SK-N-SH (cell line): ENCODE measurements at regions not wholly inside any gene's neighbourhood (a gene's known extent, or its start where the extent isn't known, plus 50 kb on each side); places are given as distances from the start of the nearest gene placed in this dataset.
"Not testable (repeated sequence)": the region's sequence is repeated elsewhere in the genome, so short reads cannot be mapped to it uniquely, and the experiment has no call there.

ENCODE experiments used
- CTCF ChIA-PET: fragments of 300-600, 350-600 bp; formaldehyde crosslinking; extraction: SDS; loops from one replicate; lab custom pipeline; 2021; lab: Yijun Ruan, JAX
- POLR2A ChIA-PET: fragments of 350-600 bp; sonication (Branson Sonifier 250); formaldehyde crosslinking; extraction: SDS; loops from one replicate; lab custom pipeline; 2020; ENCODE audit warnings: antibody characterized with exemption, inconsistent platforms; lab: Yijun Ruan, JAX
- DNase-seq: peaks from one replicate; pipeline ENCODE4 v3.0.0; 2012
- H2AFZ ChIP-seq: fragments of 200-600 bp; sonication (generic); 2 replicates; pipeline ENCODE4 v1.8.1; 2016; ENCODE audit warnings: antibody characterized with exemption, mild to moderate bottlenecking, low read depth
- H3F3A ChIP-seq: fragments of 200-600 bp; sonication (generic); replicated peaks from 2 replicates; pipeline ENCODE3; 2016; ENCODE audit warnings: antibody characterized with exemption, mild to moderate bottlenecking; ENCODE audit not compliant: insufficient read depth
- H3K27ac ChIP-seq, 2 experiments: fragments of 200-500 bp in 1 of 2; fragments of 200-600 bp in 1 of 2; sonication (Bioruptor generic) in 1 of 2; sonication (generic), shearing (Covaris generic) in 1 of 2; 2 replicates each; pipeline versions ENCODE4 v1.5.1 to v1.6.1; 2014 to 2016; ENCODE audit warnings: low read depth in 2 of 2, inconsistent platforms in 1 of 2, low read length in 1 of 2, mild to moderate bottlenecking in 1 of 2, mixed read lengths in 1 of 2
- H3K27me3 ChIP-seq: fragments of 200-600 bp; sonication (generic), shearing (Covaris generic); 2 replicates; pipeline ENCODE4 v1.6.1; 2016; ENCODE audit warnings: mixed run types; ENCODE audit not compliant: insufficient read depth
- H3K36me3 ChIP-seq, 2 experiments: fragments of 200-500 bp in 1 of 2; fragments of 200-600 bp in 1 of 2; sonication (Bioruptor generic) in 1 of 2; sonication (generic) in 1 of 2; replicated peaks in 1 of 2; 2 replicates each; pipeline versions ENCODE3 to v1.5.1; 2014 to 2016; ENCODE audit warnings: low read length in 1 of 2, mild to moderate bottlenecking in 1 of 2; ENCODE audit not compliant: insufficient read depth in 2 of 2, control insufficient read depth in 1 of 2
- H3K4me1 ChIP-seq, 2 experiments: fragments of 200-500 bp in 1 of 2; fragments of 200-600 bp in 1 of 2; sonication (Bioruptor generic) in 1 of 2; sonication (generic), shearing (Covaris generic) in 1 of 2; 2 replicates each; pipeline versions ENCODE4 v1.5.1 to v1.6.1; 2014 to 2016; ENCODE audit warnings: low read depth in 1 of 2, low read length in 1 of 2, mixed run types in 1 of 2; ENCODE audit not compliant: insufficient read depth in 2 of 2, control insufficient read depth in 1 of 2
- H3K4me2 ChIP-seq: fragments of 200-600 bp; sonication (generic), shearing (Covaris generic); 2 replicates; pipeline ENCODE4 v1.6.1; 2017; ENCODE audit warnings: mixed run types
- H3K4me3 ChIP-seq, 2 experiments: fragments of 200-500 bp in 1 of 2; fragments of 200-600 bp in 1 of 2; sonication (Bioruptor generic) in 1 of 2; sonication (generic), shearing (Covaris generic) in 1 of 2; 2 replicates each; pipeline versions ENCODE4 v1.5.1 to v1.8.1; 2014 to 2016; ENCODE audit warnings: low read depth in 2 of 2, inconsistent platforms in 1 of 2, low read length in 1 of 2, mild to moderate bottlenecking in 1 of 2, mixed read lengths in 1 of 2, moderate library complexity in 1 of 2
- H3K79me2 ChIP-seq: fragments of 200-600 bp; sonication (generic); 2 replicates; pipeline ENCODE4 v1.8.1; 2017; ENCODE audit warnings: mild to moderate bottlenecking; ENCODE audit not compliant: insufficient read depth
- H3K9ac ChIP-seq: fragments of 200-600 bp; sonication (generic); 2 replicates; pipeline ENCODE4 v1.6.1; 2017; ENCODE audit warnings: mixed run types
- H3K9me2 ChIP-seq: fragments of 200-600 bp; sonication (generic); 2 replicates; pipeline ENCODE4 v1.6.1; 2017; ENCODE audit warnings: mixed run types
- H3K9me3 ChIP-seq: fragments of 200-600 bp; sonication (generic); 2 replicates; pipeline ENCODE4 v1.6.1; 2017; ENCODE audit warnings: mixed run types, mild to moderate bottlenecking, moderate library complexity
- H4K20me1 ChIP-seq: fragments of 200-600 bp; sonication (generic); 2 replicates; pipeline ENCODE4 v1.6.1; 2017; ENCODE audit warnings: mild to moderate bottlenecking, mixed run types; ENCODE audit not compliant: insufficient read depth
- CHD2 ChIP-seq: fragments of 150-350 bp; IDR thresholded peaks from 2 replicates; pipeline ENCODE4 v1.6.1; 2018; ENCODE audit warnings: low read length; ENCODE audit not compliant: partially characterized antibody
- ELF1 ChIP-seq: IDR thresholded peaks from 2 replicates; pipeline ENCODE4 v1.4.0; 2012
- EP300 ChIP-seq, 2 experiments: IDR thresholded peaks; 2 replicates each; pipeline versions ENCODE4 v1.4.0 to v1.6.1; 2012; ENCODE audit warnings: borderline replicate concordance in 1 of 2, low read depth in 1 of 2, low read length in 1 of 2
- FOSL2 ChIP-seq: IDR thresholded peaks from 2 replicates; pipeline ENCODE4 v1.4.0; 2012; ENCODE audit warnings: low read depth, mild to moderate bottlenecking, moderate library complexity, borderline replicate concordance
- FOXJ3 ChIP-seq: sonication (generic); formaldehyde crosslinking; IDR thresholded peaks from 2 replicates; pipeline ENCODE4 v1.5.1; 2020; ENCODE audit warnings: mild to moderate bottlenecking, missing genetic modification reagents
- JUND ChIP-seq: IDR thresholded peaks from 2 replicates; pipeline ENCODE4 v1.4.0; 2012
- NFIC ChIP-seq: IDR thresholded peaks from 2 replicates; pipeline ENCODE4 v1.4.0; 2012; ENCODE audit warnings: borderline replicate concordance
- NRF1 ChIP-seq: IDR thresholded peaks from 2 replicates; pipeline ENCODE4 v1.6.1; 2012; ENCODE audit warnings: low read depth, mild to moderate bottlenecking, low read length
- POLR2AphosphoS5 ChIP-seq: IDR thresholded peaks from 2 replicates; pipeline ENCODE4 v1.6.1; 2012; ENCODE audit warnings: low read depth, low read length
- RCOR1 ChIP-seq: fragments of 150-350 bp; IDR thresholded peaks from 2 replicates; pipeline ENCODE4 v1.6.1; 2017; ENCODE audit warnings: antibody characterized with exemption, low read length
- RXRA ChIP-seq: IDR thresholded peaks from 2 replicates; pipeline ENCODE4 v1.4.0; 2012; ENCODE audit warnings: low read depth, mild to moderate bottlenecking, borderline replicate concordance
- SIN3A ChIP-seq: IDR thresholded peaks from 2 replicates; pipeline ENCODE4 v1.6.1; 2012; ENCODE audit warnings: low read depth, mild to moderate bottlenecking, low read length, moderate library complexity, borderline replicate concordance
- TCF12 ChIP-seq: IDR thresholded peaks from 2 replicates; pipeline ENCODE4 v1.4.0; 2012
- TEAD4 ChIP-seq: IDR thresholded peaks from 2 replicates; pipeline ENCODE4 v1.4.0; 2012; ENCODE audit warnings: mild to moderate bottlenecking, borderline replicate concordance; ENCODE audit not compliant: insufficient read depth
- YY1 ChIP-seq: IDR thresholded peaks from 2 replicates; pipeline ENCODE4 v1.4.0; 2012; ENCODE audit warnings: low read depth, mild to moderate bottlenecking
- WGBS: methylation state at CpG from one replicate; pipeline ENCODE4 v1.1.6; 2017; ENCODE audit warnings: low lambda C conversion rate; 5-methylcytosine and 5-hydroxymethylcytosine counted together
- TF ChIP-seq, protein P1 (sequence below): IDR thresholded peaks from 2 replicates; pipeline ENCODE4; 2012
- TF ChIP-seq, protein P2 (sequence below): IDR thresholded peaks from 2 replicates; pipeline ENCODE4 v1.6.1; 2012; ENCODE audit warnings: mild to moderate bottlenecking, low read depth, low read length, moderate library complexity
- TF ChIP-seq, protein P3 (sequence below): fragments of 200-600 bp; sonication (generic); IDR thresholded peaks from 2 replicates; pipeline ENCODE4 v1.6.1; 2017; ENCODE audit warnings: antibody characterized with exemption, mild to moderate bottlenecking, moderate library complexity

DNA sequence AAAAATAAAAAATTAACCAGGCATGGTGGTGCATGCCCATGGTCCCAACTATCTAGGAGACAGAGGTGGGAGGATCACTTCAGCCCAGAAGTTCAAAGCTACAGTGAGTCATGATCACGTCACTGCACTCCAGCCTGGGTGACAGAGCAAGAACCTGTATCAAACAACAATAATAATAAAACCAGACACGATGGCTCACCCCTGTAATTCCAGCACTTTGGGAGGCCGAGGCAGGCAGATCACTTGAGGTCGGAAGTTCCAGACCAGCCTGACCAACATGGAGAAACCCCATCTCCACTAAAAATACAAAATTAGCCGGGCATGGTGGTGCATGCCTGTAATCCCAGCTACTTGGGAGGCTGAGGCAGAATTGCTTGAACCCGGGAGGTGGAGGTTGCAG lies 159.4 kb downstream of the SKIDA1 start:
- H4K20me1 ChIP-seq, H3K79me2 ChIP-seq, H2AFZ ChIP-seq, DNase-seq, POLR2A ChIA-PET, H3K36me3 ChIP-seq, H3K9me2 ChIP-seq, H3K4me2 ChIP-seq, CTCF ChIA-PET, H3K4me3 ChIP-seq, H3K9ac ChIP-seq, H3K9me3 ChIP-seq, H3K27me3 ChIP-seq: not testable (repeated sequence)
- TF ChIP-seq JUND (peak; percentile 62; the same call in 1 of the 2 replicates), FOSL2 (peak; percentile 74), TCF12 (peak; percentile 35; the same call in 1 of the 2 replicates), RXRA (peak; percentile 14; the same call in 1 of the 2 replicates)
- TF ChIP-seq, protein P1, sequence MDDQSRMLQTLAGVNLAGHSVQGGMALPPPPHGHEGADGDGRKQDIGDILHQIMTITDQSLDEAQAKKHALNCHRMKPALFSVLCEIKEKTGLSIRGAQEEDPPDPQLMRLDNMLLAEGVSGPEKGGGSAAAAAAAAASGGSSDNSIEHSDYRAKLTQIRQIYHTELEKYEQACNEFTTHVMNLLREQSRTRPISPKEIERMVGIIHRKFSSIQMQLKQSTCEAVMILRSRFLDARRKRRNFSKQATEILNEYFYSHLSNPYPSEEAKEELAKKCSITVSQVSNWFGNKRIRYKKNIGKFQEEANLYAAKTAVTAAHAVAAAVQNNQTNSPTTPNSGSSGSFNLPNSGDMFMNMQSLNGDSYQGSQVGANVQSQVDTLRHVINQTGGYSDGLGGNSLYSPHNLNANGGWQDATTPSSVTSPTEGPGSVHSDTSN = peak; percentile 44
- Histone ChIP-seq H3K27ac (peak overlapping the region in 1 of 2 experiments; percentile 24; a peak in 1 of 4 replicates), H3K4me1 (peaks cover 17 to 27% of the 10 kb centered on the region in 2 experiments; a peak in 3 of 4 replicates), H3F3A (peaks cover 22% of the 10 kb centered on the region)
- WGBS = 44% methylated on average over 5 of the region's 6 CpGs

DNA sequence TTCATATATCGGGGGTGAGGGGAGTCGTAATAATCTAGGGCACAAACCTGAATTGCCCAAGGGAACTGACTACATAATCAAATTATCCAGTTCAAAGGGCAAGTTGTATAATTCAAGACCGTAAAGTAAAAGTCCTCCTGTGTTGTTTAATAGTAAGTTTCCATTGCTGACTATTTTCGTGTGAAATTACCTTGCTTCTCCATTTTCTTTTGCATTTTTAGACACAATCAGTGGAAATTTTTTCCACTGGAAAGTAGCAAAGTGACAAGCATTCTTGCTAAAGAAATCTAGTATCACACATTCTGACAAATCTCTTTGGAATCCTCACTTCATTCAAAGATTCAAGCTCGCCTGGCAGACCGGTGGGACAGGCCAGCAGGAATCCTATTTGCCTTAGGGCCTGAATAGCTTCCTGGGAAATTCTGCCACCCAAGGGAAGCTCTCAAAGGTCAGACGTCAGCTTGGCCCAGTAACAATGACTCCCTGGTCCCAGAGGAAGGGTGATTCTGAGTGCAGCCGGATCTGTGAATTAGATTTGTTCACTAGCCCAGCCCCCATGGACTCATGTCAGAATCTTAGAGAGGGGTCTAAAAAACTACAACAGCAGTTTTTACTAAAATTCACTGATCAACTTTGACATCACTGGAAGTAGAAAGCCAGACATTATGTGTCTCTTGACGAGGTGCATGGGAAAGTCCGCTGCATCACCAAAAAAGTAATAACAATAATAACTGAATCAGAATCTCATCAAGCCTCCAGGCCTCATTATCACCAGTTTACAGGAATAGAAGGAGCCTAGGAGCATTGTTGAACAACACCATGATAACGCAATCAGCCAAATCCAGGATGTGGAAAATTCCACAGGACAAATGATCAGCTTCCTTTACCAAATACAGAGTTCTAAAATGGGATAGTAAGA lies 161.0 kb downstream of the SKIDA1 start:
- Histone ChIP-seq H3K27ac (peak overlapping the region; percentile 66 to 79), H3K9me2 (no peaks in the 10 kb centered on the region), H3K9ac (peak overlapping the region; percentile 1; the same call in 1 of the 2 replicates), H3K4me3 (no peak overlapping the region), H3K36me3 (no peaks in the 10 kb centered on the region), H3K4me1 (peaks cover 17 to 22% of the 10 kb centered on the region in 2 experiments; a peak in 3 of 4 replicates), H2AFZ (peak overlapping the region; percentile 83), H4K20me1 (no peaks in the 10 kb centered on the region), H3K4me2 (peak overlapping the region; percentile 1; the same call in 1 of the 2 replicates), H3K79me2 (no peaks in the 10 kb centered on the region), H3K9me3 (no peaks in the 10 kb centered on the region), H3F3A (peaks cover 22% of the 10 kb centered on the region), H3K27me3 (no peaks in the 10 kb centered on the region)
- POLR2A ChIA-PET = no interaction called here
- no peak for DNase-seq
- CTCF ChIA-PET = interaction anchor here (1.0 kb wide), 1 partner anchor 12 kb away, joined by 3 read pairs; no protein-coding TSS in a partner anchor
- 26% methylated on average over 11 of the region's 11 CpGs for WGBS
- TF ChIP-seq NRF1 (no peak), FOSL2 (peak; percentile 58; the same call in 1 of the 2 replicates), TCF12 (peak; percentile 45; the same call in 1 of the 2 replicates), TEAD4 (peak; percentile 35; the same call in 1 of the 2 replicates), ELF1 (no peak), YY1 (no peak), FOXJ3 (CRISPR knock-in tag) (no peak), NFIC (no peak), CHD2 (no peak), POLR2AphosphoS5 (no peak), RCOR1 (no peak), EP300 (IDR thresholded peaks at IDR 0.05; ENCODE audit: borderline replicate concordance in 1 of 2, low read depth in 1 of 2, low read length in 1 of 2) (peak in 1 of 2 experiments; percentile 26; a peak in 1 of 4 replicates), SIN3A (no peak)
- TF ChIP-seq, protein P2, sequence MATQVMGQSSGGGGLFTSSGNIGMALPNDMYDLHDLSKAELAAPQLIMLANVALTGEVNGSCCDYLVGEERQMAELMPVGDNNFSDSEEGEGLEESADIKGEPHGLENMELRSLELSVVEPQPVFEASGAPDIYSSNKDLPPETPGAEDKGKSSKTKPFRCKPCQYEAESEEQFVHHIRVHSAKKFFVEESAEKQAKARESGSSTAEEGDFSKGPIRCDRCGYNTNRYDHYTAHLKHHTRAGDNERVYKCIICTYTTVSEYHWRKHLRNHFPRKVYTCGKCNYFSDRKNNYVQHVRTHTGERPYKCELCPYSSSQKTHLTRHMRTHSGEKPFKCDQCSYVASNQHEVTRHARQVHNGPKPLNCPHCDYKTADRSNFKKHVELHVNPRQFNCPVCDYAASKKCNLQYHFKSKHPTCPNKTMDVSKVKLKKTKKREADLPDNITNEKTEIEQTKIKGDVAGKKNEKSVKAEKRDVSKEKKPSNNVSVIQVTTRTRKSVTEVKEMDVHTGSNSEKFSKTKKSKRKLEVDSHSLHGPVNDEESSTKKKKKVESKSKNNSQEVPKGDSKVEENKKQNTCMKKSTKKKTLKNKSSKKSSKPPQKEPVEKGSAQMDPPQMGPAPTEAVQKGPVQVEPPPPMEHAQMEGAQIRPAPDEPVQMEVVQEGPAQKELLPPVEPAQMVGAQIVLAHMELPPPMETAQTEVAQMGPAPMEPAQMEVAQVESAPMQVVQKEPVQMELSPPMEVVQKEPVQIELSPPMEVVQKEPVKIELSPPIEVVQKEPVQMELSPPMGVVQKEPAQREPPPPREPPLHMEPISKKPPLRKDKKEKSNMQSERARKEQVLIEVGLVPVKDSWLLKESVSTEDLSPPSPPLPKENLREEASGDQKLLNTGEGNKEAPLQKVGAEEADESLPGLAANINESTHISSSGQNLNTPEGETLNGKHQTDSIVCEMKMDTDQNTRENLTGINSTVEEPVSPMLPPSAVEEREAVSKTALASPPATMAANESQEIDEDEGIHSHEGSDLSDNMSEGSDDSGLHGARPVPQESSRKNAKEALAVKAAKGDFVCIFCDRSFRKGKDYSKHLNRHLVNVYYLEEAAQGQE = no peak
- TF ChIP-seq, protein P3, sequence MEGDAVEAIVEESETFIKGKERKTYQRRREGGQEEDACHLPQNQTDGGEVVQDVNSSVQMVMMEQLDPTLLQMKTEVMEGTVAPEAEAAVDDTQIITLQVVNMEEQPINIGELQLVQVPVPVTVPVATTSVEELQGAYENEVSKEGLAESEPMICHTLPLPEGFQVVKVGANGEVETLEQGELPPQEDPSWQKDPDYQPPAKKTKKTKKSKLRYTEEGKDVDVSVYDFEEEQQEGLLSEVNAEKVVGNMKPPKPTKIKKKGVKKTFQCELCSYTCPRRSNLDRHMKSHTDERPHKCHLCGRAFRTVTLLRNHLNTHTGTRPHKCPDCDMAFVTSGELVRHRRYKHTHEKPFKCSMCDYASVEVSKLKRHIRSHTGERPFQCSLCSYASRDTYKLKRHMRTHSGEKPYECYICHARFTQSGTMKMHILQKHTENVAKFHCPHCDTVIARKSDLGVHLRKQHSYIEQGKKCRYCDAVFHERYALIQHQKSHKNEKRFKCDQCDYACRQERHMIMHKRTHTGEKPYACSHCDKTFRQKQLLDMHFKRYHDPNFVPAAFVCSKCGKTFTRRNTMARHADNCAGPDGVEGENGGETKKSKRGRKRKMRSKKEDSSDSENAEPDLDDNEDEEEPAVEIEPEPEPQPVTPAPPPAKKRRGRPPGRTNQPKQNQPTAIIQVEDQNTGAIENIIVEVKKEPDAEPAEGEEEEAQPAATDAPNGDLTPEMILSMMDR = no peak
- TF ChIP-seq, protein P1 = peak; percentile 1; the same call in 1 of the 2 replicates
